Calu3 (cell line): ENCODE measurements at regions not wholly inside any gene's neighbourhood (a gene's known extent, or its start where the extent isn't known, plus 50 kb on each side); places are given as distances from the start of the nearest gene placed in this dataset.

ENCODE experiments used
- BruUV-seq: library from RNA; stranded (reverse); fragments of 400-500 nt; replicated peaks from 2 replicates; lab custom pipeline; 2021; lab: Mats Ljungman, UMichigan
- CTCF ChIA-PET: fragments of 300-600 bp; sonication (Branson Sonifier 250); formaldehyde crosslinking; loops from one replicate; lab custom pipeline; 2022; ENCODE audit warnings: antibody characterized with exemption; lab: Charles Lee
- DNase-seq: peaks from one replicate; pipeline ENCODE4 v3.0.0; 2022
- H3K27ac Mint-ChIP-seq: one replicate; pipeline ENCODE4 v1.8.0; 2022; ENCODE audit warnings: mixed read lengths; ENCODE audit not compliant: unreplicated experiment
- H3K27me3 Mint-ChIP-seq: one replicate; pipeline ENCODE4 v1.8.0; 2022; ENCODE audit warnings: mixed read lengths; ENCODE audit not compliant: unreplicated experiment
- H3K36me3 Mint-ChIP-seq: one replicate; pipeline ENCODE4 v1.8.0; 2022; ENCODE audit warnings: mild to moderate bottlenecking, moderate library complexity, mixed read lengths; ENCODE audit not compliant: insufficient read depth, unreplicated experiment
- H3K4me1 Mint-ChIP-seq: one replicate; pipeline ENCODE4 v1.8.0; 2022; ENCODE audit warnings: mild to moderate bottlenecking, low read depth, mixed read lengths; ENCODE audit not compliant: unreplicated experiment
- H3K4me3 Mint-ChIP-seq: one replicate; pipeline ENCODE4 v1.8.0; 2022; ENCODE audit warnings: mild to moderate bottlenecking, low read depth, moderate library complexity, mixed read lengths; ENCODE audit not compliant: unreplicated experiment
- H3K9me3 Mint-ChIP-seq: one replicate; pipeline ENCODE4 v1.8.0; 2022; ENCODE audit warnings: low read depth, mixed read lengths; ENCODE audit not compliant: unreplicated experiment
- CTCF ChIP-seq: fragments of 200-600 bp; IDR thresholded peaks from one replicate; pipeline ENCODE4 v1.8.0; 2022; ENCODE audit warnings: antibody characterized with exemption; ENCODE audit not compliant: unreplicated experiment
- intact Hi-C: fragments of 100-400 bp; cut with micrococcal nuclease; formaldehyde crosslinking; loops from one replicate; pipeline ENCODE4 v1.10.0; 2022; ENCODE audit not compliant: unreplicated experiment

GRCh38 chr4:66647476-66647875 is 897.8 kb downstream of the CENPC start:
- no peaks in the 10 kb centered on the region for H3K9me3 Mint-ChIP-seq
- BruUV-seq = no TSS peak
- TF ChIP-seq CTCF = no peak
- H3K27me3 Mint-ChIP-seq = no peaks in the 10 kb centered on the region
- no peaks in the 10 kb centered on the region for H3K36me3 Mint-ChIP-seq
- intact Hi-C loops = no loop called here
- no peak overlapping the region for H3K27ac Mint-ChIP-seq
- H3K4me3 Mint-ChIP-seq = no peak overlapping the region
- H3K4me1 Mint-ChIP-seq = no peaks in the 10 kb centered on the region
- CTCF ChIA-PET = no interaction called here
- DNase-seq = no peak

GRCh38 chr4:66640233-66640990 is 904.9 kb downstream of the CENPC start:
- H3K4me1 Mint-ChIP-seq = no peaks in the 10 kb centered on the region
- no peaks in the 10 kb centered on the region for H3K27me3 Mint-ChIP-seq
- no peak for DNase-seq
- intact Hi-C loops = no loop called here
- no peak overlapping the region for H3K27ac Mint-ChIP-seq
- no peak overlapping the region for H3K4me3 Mint-ChIP-seq
- H3K36me3 Mint-ChIP-seq = no peaks in the 10 kb centered on the region
- no TSS peak for BruUV-seq
- no peak for TF ChIP-seq CTCF
- CTCF ChIA-PET = no interaction called here
- no peaks in the 10 kb centered on the region for H3K9me3 Mint-ChIP-seq

- Mint-ChIP-seq H3K4me1 (no peaks in the 10 kb centered on the region), H3K9me3 (no peaks in the 10 kb centered on the region), H3K36me3 (no peaks in the 10 kb centered on the region), H3K4me3 (no peak overlapping the region), H3K27me3 (no peaks in the 10 kb centered on the region), H3K27ac (no peak overlapping the region)
- BruUV-seq = no TSS peak
- TF ChIP-seq CTCF = no peak
- intact Hi-C loops = no loop called here
- CTCF ChIA-PET = no interaction called here
- no peak for DNase-seq
Observed at GRCh38 chr4:66639361-66639760, 905.9 kb downstream of the CENPC start.

- intact Hi-C loops = no loop called here
- H3K27me3 Mint-ChIP-seq = no peaks in the 10 kb centered on the region
- no TSS peak for BruUV-seq
- no peak overlapping the region for H3K4me3 Mint-ChIP-seq
- H3K27ac Mint-ChIP-seq = no peak overlapping the region
- no peaks in the 10 kb centered on the region for H3K4me1 Mint-ChIP-seq
- H3K9me3 Mint-ChIP-seq = no peaks in the 10 kb centered on the region
- TF ChIP-seq CTCF = no peak
- CTCF ChIA-PET = no interaction called here
- no peaks in the 10 kb centered on the region for H3K36me3 Mint-ChIP-seq
- DNase-seq = no peak
Observed at GRCh38 chr4:66636349-66636748, 909.0 kb downstream of the CENPC start.
